ENCODE measurements at regions not wholly inside any gene's neighbourhood (a gene's known extent, or its start where the extent isn't known, plus 50 kb on each side); places are given as distances from the start of the nearest gene placed in this dataset.
"Not testable (repeated sequence)": the region's sequence is repeated elsewhere in the genome, so short reads cannot be mapped to it uniquely, and the experiment has no call there.

GRCh38 chr10:6984971-6985370 is 404.9 kb upstream of the PRKCQ start:
- no peak for DNase-seq (ENCODE audit: low read depth in 3 of 3)

GRCh38 chr10:6984016-6984415 is 403.9 kb upstream of the PRKCQ start:
- DNase-seq (ENCODE audit: low read depth in 3 of 3), result not testable (repeated sequence)

- no peak for DNase-seq (ENCODE audit: low read depth in 3 of 3)
Measured at GRCh38 chr10:6980353-6980752, 400.3 kb upstream of the PRKCQ start.

- DNase-seq (ENCODE audit: low read depth in 3 of 3), result no peak
Measured at GRCh38 chr10:6979371-6979770, 399.3 kb upstream of the PRKCQ start.

GRCh38 chr10:6978187-6978627 is 398.1 kb upstream of the PRKCQ start:
- no peak for DNase-seq (ENCODE audit: low read depth in 3 of 3)

GRCh38 chr10:6977398-6978186 is 397.5 kb upstream of the PRKCQ start:
- no peak for DNase-seq (ENCODE audit: low read depth in 3 of 3)

- DNase-seq (ENCODE audit: low read depth in 3 of 3), result no peak
Measured at GRCh38 chr10:6973899-6974298, 393.8 kb upstream of the PRKCQ start.

- DNase-seq (ENCODE audit: low read depth in 3 of 3), result no peak
Measured at GRCh38 chr10:6972226-6972625, 392.1 kb upstream of the PRKCQ start.

- DNase-seq (ENCODE audit: low read depth in 3 of 3), result no peak
Measured at GRCh38 chr10:6969659-6970058, 389.6 kb upstream of the PRKCQ start.

- DNase-seq (ENCODE audit: low read depth in 3 of 3), result no peak
Measured at GRCh38 chr10:6964543-6964942, 384.5 kb upstream of the PRKCQ start.

GRCh38 chr10:6962576-6962975 is 382.5 kb upstream of the PRKCQ start:
- no peak for DNase-seq (ENCODE audit: low read depth in 3 of 3)

GRCh38 chr10:6958711-6959110 is 378.6 kb upstream of the PRKCQ start:
- DNase-seq (ENCODE audit: low read depth in 3 of 3), result no peak

GRCh38 chr10:6958254-6958653 is 378.2 kb upstream of the PRKCQ start:
- no peak for DNase-seq (ENCODE audit: low read depth in 3 of 3)

- no peak for DNase-seq (ENCODE audit: low read depth in 3 of 3)
Measured at GRCh38 chr10:6957851-6958250, 377.8 kb upstream of the PRKCQ start.

GRCh38 chr10:6956562-6956961 is 376.5 kb upstream of the PRKCQ start:
- DNase-seq (ENCODE audit: low read depth in 3 of 3), result no peak

GRCh38 chr10:6953271-6953801 is 373.3 kb upstream of the PRKCQ start:
- DNase-seq (ENCODE audit: low read depth in 3 of 3), result no peak

GRCh38 chr10:6951732-6952131 is 371.7 kb upstream of the PRKCQ start:
- DNase-seq (ENCODE audit: low read depth in 3 of 3), result no peak

GRCh38 chr10:6950133-6950532 is 370.1 kb upstream of the PRKCQ start:
- peak in 1 of 3 donors; percentile 5 for DNase-seq (ENCODE audit: low read depth in 3 of 3)

GRCh38 chr10:6944436-6944835 is 364.4 kb upstream of the PRKCQ start:
- no peak for DNase-seq (ENCODE audit: low read depth in 3 of 3)

GRCh38 chr10:6938384-6938783 is 358.3 kb upstream of the PRKCQ start:
- no peak for DNase-seq (ENCODE audit: low read depth in 3 of 3)

- no peak for DNase-seq (ENCODE audit: low read depth in 3 of 3)
Measured at GRCh38 chr10:6936931-6937330, 356.9 kb upstream of the PRKCQ start.

GRCh38 chr10:6929148-6929830 is 349.2 kb upstream of the PRKCQ start:
- DNase-seq (ENCODE audit: low read depth in 3 of 3), result no peak

- DNase-seq (ENCODE audit: low read depth in 3 of 3), result no peak
Measured at GRCh38 chr10:6928586-6928985, 348.5 kb upstream of the PRKCQ start.
